Vagina (tissue), 2 donors: ENCODE measurements at regions not wholly inside any gene's neighbourhood (a gene's known extent, or its start where the extent isn't known, plus 50 kb on each side); places are given as distances from the start of the nearest gene placed in this dataset.

Experiments used
- DNase-seq, 2 donors: peaks; one replicate each; pipeline ENCODE4 v3.0.0-alpha.2; 2017; ENCODE audit errors: extremely low spot score in 2 of 2
- H3K27ac ChIP-seq: fragments of 200-600 bp; sonication (generic); one replicate; pipeline ENCODE4 v1.5.1; 2019
- H3K27me3 ChIP-seq: fragments of 200-600 bp; sonication (generic); one replicate; pipeline ENCODE4 v1.5.1; 2019
- H3K36me3 ChIP-seq, 2 donors: fragments of 200-600 bp; sonication (generic); one replicate each; pipeline ENCODE4 v1.5.1; 2017 to 2019
- H3K4me1 ChIP-seq: fragments of 200-600 bp; sonication (generic); one replicate; pipeline ENCODE4 v1.5.1; 2019
- H3K4me3 ChIP-seq, 2 donors: fragments of 200-600 bp; sonication (generic); 1 replicate in 1 of 2; 2 replicates in 1 of 2; pipeline ENCODE4 v1.5.1; 2016 to 2019
- H3K9me3 ChIP-seq: fragments of 200-600 bp; sonication (generic); one replicate; pipeline ENCODE4 v1.5.1; 2019
- POLR2A ChIP-seq, 2 donors: fragments of 450-650 bp; IDR thresholded peaks; one replicate each; pipeline ENCODE4 v1.6.1; 2017; ENCODE audit warnings: antibody characterized with exemption in 2 of 2, mild to moderate bottlenecking in 2 of 2, moderate library complexity in 2 of 2
- POLR2AphosphoS5 ChIP-seq, 2 donors: sonication (generic); formaldehyde crosslinking; IDR thresholded peaks; one replicate each; pipeline ENCODE4 v1.9.0; 2017; ENCODE audit warnings: antibody characterized with exemption in 2 of 2, mild to moderate bottlenecking in 2 of 2, low read depth in 1 of 2; ENCODE audit not compliant: insufficient read depth in 1 of 2
- intact Hi-C: fragments of 100-400 bp; cut with DNase I; formaldehyde crosslinking; loops from one replicate; pipeline ENCODE4 v1.15.1; 2023
- TF ChIP-seq, protein P1 (sequence below), 3 experiments: fragments of 450-650 bp in 2 of 3; fragments of 200-600 bp in 1 of 3; sonication (generic) in 1 of 3; IDR thresholded peaks; one replicate each; pipeline ENCODE4 v1.5.1; 2017 to 2019; ENCODE audit warnings: antibody characterized with exemption in 3 of 3, mild to moderate bottlenecking in 2 of 3, moderate library complexity in 2 of 3

DNA sequence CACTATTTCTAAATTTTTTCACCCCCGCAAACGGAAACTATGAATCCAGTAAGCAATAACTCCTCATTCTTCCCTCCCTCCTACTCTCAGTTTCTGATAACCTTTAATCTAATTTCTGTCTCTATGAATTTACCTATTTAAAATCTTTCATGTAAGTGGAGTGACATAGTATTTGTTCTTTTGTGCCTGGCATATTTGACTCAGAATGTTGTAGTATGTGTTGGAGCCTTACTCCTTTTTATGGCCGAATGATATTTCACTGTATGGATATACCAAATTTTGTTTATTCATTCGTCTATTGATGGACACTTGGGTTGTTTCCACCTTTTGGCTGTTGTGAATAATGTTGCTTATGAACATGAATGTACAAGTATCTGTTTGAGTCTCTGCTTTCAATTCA is 61.1 kb upstream of the C1GALT1C1 start:
- TF ChIP-seq POLR2A (IDR thresholded peaks at IDR 0.05) (no peak), POLR2AphosphoS5 (IDR thresholded peaks at IDR 0.05; ENCODE audit: insufficient read depth in 1 of 2, low read depth in 1 of 2) (no peak)
- TF ChIP-seq, protein P1, sequence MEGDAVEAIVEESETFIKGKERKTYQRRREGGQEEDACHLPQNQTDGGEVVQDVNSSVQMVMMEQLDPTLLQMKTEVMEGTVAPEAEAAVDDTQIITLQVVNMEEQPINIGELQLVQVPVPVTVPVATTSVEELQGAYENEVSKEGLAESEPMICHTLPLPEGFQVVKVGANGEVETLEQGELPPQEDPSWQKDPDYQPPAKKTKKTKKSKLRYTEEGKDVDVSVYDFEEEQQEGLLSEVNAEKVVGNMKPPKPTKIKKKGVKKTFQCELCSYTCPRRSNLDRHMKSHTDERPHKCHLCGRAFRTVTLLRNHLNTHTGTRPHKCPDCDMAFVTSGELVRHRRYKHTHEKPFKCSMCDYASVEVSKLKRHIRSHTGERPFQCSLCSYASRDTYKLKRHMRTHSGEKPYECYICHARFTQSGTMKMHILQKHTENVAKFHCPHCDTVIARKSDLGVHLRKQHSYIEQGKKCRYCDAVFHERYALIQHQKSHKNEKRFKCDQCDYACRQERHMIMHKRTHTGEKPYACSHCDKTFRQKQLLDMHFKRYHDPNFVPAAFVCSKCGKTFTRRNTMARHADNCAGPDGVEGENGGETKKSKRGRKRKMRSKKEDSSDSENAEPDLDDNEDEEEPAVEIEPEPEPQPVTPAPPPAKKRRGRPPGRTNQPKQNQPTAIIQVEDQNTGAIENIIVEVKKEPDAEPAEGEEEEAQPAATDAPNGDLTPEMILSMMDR (IDR thresholded peaks at IDR 0.05), result no peak
- H3K9me3 ChIP-seq, result no peaks in the 10 kb centered on the region

DNA sequence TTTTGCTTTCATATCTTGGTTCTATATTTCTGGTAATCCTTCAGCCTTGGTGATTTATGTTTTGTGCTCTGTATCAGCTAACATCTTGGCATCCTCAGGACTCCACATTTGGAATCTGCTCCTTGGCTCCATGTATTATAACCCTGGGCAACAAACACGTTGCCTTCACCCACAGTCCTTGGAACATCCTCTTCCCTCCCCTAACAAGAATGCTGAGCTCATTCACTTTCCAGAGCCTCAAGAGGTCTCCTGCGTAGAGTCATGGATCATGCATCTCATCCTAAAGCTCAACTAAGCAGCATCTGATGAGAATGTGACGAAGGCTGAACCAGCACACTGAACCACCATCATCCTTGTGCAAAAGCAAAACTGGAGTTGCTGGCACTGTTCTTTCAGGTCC is 60.5 kb upstream of the C1GALT1C1 start:
- no peaks in the 10 kb centered on the region for H3K4me1 ChIP-seq
- H3K27me3 ChIP-seq, result no peaks in the 10 kb centered on the region
- H3K9me3 ChIP-seq, result no peaks in the 10 kb centered on the region
- no peak for TF ChIP-seq POLR2AphosphoS5 (IDR thresholded peaks at IDR 0.05; ENCODE audit: insufficient read depth in 1 of 2, low read depth in 1 of 2)
- TF ChIP-seq POLR2A (IDR thresholded peaks at IDR 0.05), result no peak
- TF ChIP-seq, protein P1 (IDR thresholded peaks at IDR 0.05), result no peak
- no peak overlapping the region for H3K27ac ChIP-seq
- DNase-seq, result no peak
- H3K36me3 ChIP-seq, result no peaks in the 10 kb centered on the region
- no peak overlapping the region for H3K4me3 ChIP-seq
- intact Hi-C loops, result no loop called here

More for the DNA sequence above, 61.1 kb upstream of the C1GALT1C1 start:
- no peak overlapping the region for H3K4me3 ChIP-seq
- no peak for DNase-seq
- intact Hi-C loops, result no loop called here
- H3K27me3 ChIP-seq, result no peaks in the 10 kb centered on the region
- no peaks in the 10 kb centered on the region for H3K36me3 ChIP-seq
- no peak overlapping the region for H3K27ac ChIP-seq
- no peaks in the 10 kb centered on the region for H3K4me1 ChIP-seq

DNA sequence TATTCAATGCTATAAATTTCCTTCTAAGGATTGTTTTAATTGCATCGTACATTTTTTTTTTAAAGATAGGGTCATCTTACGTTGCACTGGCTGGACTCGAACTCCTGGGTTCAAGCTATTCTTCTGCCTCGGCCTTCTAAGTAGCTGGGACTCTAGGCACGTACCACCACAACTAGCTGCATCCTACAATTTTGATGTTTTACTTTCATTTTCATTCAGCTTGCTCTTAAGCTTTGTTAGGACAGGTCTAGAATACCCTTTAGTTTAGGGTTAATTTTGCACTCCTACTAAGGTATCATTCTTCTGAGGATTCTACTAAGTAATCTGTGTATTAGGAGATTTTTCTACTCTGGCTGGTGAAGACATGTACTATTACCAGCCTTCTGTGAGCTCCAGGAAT is 50.2 kb upstream of the C1GALT1C1 start:
- intact Hi-C loops, result no loop called here
- Histone ChIP-seq H3K4me3 (no peak overlapping the region), H3K27ac (no peak overlapping the region), H3K36me3 (no peaks in the 10 kb centered on the region), H3K9me3 (no peaks in the 10 kb centered on the region), H3K27me3 (no peaks in the 10 kb centered on the region), H3K4me1 (no peaks in the 10 kb centered on the region)
- TF ChIP-seq, protein P1 (IDR thresholded peaks at IDR 0.05), result no peak
- DNase-seq, result no peak
